SK-MEL-5 (cell line): ENCODE measurements at regions not wholly inside any gene's neighbourhood (a gene's known extent, or its start where the extent isn't known, plus 50 kb on each side); places are given as distances from the start of the nearest gene placed in this dataset.
"Not testable (repeated sequence)": the region's sequence is repeated elsewhere in the genome, so short reads cannot be mapped to it uniquely, and the experiment has no call there.

Experiments
- DNase-seq: peaks from one replicate; pipeline ENCODE4 v3.0.0-alpha.2; 2016; ENCODE audit warnings: low read depth, low spot score
- in situ Hi-C: cut with HindIII; loops from 2 replicates; pipeline ENCODE4 v1.10.0; 2016; ENCODE audit warnings: low sequenced_read_pairs, high pct_unique_total_duplicates, low pct_unique_long_range_greater_than_20kb

DNA sequence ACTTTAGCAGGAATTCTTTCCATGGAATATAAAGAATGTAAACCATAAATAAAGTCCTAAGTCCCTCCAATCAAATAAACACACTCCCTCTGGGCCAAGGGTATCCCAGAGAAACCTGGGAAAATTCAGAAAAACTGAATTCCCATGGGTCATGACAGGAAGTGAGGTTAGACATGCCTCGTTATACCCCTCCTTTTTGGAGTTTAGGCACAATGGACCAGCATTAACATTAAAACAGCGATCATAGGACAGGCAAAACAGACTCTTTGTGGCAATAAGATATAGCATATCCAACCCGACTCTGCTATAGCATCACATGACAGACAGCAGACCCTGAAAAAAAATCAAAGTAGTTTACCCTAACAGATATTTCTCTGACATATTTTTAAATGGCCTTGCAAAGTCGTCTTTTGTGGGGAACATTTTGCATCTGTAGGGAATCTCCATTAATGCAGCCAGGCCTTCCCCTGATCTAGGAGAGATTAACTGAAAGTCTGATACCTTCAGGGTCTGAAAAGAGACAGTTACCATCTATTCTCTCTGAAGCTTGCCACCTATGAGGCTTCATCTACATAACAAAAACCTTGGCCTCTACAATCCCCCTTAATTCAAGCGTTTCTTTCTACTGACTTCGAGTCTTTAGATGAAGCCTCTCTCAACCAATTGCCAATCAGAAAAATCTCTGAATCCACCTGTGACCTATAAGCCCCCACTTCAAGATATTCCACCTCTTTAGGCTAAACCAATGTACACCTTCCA is 143.0 kb upstream of the KCNK1 start:
- DNase-seq = no peak
- in situ Hi-C loops = no loop called here

DNA sequence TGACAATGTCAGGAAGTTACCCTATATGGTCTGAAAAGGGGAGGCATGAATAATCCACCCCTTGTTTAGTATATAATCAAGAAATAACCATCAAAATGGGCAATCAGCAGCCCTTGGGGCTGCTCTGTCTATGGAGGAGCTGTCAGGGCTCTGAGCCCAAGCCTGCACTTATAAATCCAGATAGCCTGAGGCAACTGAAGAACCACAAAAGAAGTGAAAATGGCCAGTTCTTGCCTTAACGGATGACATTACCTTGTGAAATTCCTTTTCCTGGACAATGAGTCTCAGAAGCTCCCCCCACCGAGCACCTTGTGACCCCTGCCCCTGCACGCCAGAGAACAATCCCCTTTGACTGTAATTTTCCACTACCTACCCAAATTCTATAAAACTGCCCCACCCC is 142.1 kb upstream of the KCNK1 start:
- DNase-seq, in situ Hi-C loops: not testable (repeated sequence)

DNA sequence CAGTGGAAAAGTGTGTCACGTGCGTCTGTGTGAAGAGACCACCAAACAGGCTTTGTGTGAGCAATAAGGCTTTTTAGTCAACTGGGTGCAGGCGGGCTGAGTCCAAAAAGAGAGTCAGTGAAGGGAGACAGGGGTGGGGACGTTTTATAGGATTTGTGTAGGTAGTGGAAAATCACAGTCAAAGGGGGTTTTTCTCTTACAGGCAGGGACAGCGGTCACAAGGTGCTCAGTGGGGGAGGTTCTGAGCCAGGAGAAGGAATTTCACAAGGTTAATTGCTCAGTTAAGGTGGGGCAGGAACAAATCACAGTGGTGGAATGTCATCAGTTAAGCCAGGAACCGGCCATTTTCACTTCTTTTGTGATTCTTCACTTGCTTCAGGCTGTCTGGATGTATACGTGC is 141.1 kb upstream of the KCNK1 start:
- DNase-seq, in situ Hi-C loops: not testable (repeated sequence)

DNA sequence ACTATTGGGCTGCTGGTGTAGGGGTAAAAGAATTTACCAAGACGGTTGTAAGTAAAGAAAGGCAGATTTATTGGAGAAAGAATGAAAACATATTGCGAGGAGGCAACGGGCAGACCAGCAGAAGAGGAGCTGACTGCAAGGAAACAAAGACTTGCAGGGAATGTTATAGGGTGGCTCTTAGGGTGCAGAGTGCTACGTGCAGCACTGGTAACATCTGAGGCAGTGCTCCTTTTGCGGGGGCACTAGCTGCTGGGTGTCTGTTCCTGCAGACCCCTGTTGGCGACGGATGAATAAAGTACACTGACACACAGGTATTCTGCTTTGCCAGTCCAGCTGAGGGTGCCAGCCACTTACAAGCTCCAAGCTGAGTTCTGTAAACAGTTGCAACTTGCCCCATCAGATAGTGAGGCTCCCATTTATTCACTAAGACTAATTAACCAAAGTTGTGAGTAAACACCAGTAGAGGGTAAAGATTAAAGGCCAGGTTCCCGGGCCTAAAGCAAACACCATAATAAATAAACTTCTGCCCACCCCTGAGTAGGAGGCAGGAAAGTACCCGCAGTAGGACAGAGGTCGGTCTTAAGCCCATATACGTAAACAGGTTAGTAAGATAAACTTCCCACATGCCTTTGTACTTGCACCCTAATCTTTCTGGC is 140.2 kb upstream of the KCNK1 start:
- in situ Hi-C loops = no loop called here
- no peak for DNase-seq

DNA sequence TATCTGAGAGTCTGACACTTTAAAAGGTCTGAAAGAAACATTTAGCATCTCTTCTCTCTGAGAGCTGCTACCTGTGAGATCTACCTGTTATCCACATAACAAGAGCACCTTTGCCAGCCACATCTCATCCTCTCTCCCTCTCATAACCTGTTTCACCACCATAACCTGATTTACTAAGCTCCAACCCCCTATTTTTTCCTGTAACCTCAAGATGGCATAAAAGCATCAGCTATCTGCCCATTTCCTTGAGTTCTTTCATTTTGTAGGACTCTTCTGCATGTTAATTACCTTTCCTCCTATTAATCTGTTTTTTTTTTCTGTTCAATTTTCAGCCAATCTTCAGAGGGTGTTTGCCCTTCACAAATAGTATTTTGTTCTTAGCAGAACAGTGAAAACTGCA is 136.5 kb upstream of the KCNK1 start:
- no peak for DNase-seq
- in situ Hi-C loops = no loop called here

DNA sequence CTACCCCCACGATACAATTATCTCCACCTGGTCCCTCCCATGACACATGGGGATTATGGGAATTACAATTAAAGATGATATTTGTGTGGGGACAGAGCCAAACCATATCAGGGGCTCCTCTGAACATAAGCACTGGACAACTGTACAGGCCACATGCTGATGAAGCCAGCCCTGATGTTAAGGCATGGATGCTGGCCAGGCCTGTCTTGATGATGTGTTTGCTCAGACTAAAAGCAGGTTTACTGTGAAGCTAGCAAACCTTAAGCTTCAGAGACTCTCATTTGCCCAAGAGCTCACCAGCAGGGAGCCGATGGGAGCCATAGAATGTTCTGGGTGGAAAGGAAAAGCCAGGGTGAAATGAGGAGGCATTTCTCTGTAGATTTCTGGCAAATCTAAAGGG is 135.3 kb upstream of the KCNK1 start:
- DNase-seq = no peak
- in situ Hi-C loops = no loop called here

DNA sequence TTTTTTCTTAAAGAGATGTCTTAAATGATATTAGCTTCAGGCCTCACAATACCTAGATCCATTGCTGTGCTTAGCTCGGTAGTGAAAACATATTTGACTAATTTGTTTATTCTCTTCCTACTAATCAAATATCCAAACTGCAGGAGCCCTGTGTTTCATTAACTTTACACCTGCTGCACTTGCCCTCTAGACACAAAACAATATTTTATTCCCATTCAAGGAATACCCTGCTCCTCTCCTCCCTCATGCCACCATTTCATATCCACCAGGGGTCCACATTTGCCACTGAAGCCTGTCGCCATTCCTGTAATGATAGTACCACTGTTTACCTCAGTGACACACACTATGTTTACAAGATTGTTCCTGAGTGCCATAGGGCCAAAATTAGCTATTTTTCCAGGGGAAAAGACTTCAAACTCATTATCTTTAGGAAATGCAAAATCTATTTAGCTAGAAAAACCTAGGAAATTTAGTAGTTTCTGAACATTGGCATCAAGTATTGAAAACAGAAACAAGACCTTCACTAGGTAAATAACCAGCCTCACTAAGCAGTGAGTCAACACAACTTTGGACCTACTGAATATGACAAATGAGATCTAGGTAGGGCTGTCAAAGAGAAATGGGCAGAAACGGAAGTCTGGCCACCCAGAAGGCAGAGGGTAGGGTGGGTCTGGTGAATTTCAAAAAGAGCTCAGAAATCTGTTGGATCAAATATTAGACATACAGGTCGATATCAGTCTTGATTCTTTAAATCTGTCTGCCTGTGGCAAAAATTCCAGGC is 134.6 kb upstream of the KCNK1 start:
- in situ Hi-C loops = no loop called here

DNA sequence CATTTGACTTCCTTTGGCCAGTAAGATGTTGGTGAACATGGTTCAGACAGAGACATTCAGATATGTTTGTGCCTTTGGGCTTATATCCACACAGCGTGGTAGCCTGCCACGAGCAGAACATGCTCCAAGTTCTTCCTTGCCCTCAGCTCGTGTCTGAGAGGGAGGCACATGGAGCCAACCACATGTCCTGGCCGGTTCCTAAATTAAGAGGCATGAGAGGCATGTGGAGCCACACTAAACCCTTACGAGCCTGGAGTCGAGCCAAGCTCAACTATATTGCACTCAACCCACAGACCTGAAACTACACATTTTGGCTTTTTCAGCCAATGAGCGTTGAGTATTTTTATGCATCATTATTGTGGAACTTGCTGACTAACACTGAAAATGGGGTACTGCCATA is 133.7 kb upstream of the KCNK1 start:
- DNase-seq = no peak
- in situ Hi-C loops = no loop called here

More for the DNA sequence above, 134.6 kb upstream of the KCNK1 start:
- no peak for DNase-seq

DNA sequence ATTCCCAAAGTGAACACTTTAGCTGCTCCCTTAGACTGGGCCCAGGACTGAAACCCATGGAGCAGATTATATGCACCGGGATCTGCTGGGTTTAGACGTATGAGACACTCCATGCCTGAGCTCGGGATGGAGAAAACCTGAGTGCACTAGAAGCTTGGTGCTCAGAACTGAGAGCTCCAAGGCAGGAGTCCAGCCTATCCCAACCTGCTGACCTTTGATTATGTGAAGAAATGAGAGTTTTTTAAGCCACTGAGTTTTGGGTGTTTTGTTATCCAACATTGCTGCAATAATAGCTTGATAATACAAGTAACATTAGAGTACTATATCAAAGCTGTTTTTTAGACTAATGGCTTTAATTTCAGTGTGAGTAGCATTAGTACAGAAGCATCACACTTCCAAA is 131.5 kb upstream of the KCNK1 start:
- in situ Hi-C loops = no loop called here
- DNase-seq = no peak

DNA sequence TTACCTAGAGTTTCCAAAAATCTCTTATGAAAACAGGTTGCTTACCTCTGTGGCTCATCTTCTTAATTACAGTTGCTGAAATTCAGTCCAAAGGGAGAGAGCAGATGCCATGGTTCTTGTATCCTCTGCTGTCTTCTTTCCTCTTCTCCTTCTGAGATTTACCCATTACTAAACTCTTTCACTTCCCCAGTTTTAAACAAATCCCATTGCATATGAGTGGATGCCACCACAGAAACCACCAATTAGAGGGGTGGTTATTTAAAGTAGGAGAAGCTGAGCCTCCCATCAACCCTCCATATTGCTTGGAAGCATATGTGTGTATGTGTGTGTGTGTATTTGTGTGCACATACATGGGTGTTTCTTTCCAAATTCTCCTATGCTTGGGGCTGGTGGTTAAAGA is 128.5 kb upstream of the KCNK1 start:
- in situ Hi-C loops = no loop called here
- no peak for DNase-seq

DNA sequence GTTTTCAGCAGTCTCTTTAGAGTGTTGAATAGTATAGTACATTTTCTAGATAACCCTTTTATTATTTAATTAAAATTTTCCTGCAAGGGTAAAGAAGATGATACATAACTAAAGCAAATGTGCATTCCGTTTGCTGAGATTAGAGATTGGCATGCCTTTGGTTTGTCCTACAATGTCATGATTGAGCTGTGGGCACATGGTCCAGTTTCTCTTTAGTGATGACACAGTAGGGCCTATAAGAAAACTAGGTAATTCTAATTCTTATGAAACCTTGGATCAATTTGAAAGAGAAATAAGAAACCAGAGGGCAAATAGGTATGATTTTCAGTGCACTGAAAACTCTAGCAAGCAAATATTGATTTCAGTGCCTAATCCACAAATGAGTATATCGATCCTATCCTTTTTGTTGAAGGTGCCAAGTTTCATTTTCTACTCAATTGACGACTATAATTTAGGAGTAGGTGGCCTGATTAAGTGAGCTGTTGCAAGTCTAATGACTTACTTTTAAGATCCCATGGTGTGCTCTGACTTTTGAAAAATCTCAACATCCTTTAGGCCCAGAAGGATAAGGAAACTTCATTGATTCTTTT is 128.0 kb upstream of the KCNK1 start:
- DNase-seq = no peak
- in situ Hi-C loops = no loop called here

DNA sequence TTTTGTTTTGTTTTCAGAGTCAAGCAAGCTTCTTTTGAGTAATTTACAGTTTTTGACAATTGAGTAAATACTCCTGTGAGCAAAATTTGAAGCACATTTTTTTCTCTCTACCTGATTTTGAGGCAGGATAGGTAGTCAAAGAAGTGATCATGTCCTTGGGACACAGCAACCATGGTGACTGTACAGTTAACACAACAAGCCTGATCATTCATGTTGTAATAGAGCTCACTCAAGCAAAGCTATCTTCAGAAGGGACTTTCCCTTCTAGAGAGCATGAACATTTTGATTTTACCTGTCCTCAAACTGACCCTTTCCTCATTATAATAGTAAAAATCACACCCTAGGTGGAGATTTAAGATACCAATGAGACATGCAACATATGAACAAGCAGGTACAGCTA is 126.5 kb upstream of the KCNK1 start:
- in situ Hi-C loops = no loop called here

DNA sequence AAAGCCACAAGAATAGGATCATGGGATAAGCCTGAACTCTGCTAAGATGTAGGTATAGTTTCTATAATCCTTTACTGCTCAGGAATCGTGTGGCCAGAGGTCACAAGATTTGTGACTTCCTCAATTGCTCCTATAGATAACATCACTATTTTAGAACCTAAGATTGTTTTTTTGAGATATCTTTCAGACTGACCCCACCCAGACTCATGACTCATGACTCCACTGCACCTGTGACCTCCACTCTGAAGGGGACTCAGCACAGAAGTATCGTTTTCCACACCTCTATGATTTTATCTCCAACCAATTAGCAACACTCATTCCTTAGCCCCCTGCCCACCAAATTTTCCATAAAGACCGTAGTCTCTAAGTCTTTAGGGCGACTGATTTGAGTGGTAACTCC is 124.5 kb upstream of the KCNK1 start:
- in situ Hi-C loops = no loop called here
- no peak for DNase-seq

More for the DNA sequence above, 126.5 kb upstream of the KCNK1 start:
- DNase-seq = no peak

DNA sequence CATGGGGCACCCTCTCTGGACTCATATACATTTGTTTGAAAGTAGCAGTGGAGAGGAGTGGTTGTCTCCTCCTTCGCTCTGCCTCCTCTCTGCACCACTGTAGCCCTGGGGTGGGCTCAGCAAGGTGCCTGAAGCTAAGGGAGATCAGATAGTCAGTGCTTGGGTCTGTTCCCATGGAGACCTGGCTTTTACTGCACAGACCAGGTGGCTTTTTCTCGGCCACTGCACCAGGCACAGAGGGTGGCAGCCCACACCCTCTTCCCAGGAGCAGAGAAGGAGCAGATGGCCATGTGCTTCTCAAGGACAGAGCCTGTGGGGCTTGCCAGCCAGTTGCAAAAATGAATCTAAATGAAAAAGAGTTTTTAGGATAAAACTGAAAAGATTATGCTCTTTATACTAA is 123.4 kb upstream of the KCNK1 start:
- no peak for DNase-seq
- in situ Hi-C loops = no loop called here

DNA sequence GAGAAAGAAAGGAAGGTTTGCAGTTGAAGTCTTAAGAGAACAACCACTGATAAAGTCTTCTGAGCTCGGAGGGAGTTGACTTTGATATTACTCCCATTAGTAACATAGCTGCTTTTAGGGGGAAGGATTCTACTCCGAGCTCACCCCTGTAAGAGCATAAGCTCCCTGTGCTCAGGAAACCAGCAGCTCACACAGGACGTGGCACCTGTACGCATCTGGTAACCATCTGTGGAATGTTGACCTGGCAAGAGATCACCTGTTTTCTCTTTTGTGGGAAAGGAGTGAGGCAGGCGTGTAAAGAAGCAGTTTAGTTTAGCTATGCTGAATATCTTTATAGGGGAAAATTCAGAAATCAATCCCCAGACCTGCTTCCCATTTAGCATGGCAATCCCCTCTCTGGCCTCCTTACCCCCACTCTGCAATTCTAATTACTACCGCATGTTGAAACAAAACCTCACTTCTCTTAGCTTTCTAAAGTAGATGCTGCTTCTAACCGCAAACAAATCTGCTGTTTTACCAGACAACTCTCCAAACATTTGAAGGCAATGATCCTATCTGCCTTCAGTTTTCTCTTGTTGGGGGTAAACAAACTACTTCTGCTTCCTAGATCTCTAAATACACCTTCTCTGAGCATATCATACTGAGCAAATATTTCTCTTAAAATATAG is 121.8 kb upstream of the KCNK1 start:
- DNase-seq = no peak
- in situ Hi-C loops = no loop called here

DNA sequence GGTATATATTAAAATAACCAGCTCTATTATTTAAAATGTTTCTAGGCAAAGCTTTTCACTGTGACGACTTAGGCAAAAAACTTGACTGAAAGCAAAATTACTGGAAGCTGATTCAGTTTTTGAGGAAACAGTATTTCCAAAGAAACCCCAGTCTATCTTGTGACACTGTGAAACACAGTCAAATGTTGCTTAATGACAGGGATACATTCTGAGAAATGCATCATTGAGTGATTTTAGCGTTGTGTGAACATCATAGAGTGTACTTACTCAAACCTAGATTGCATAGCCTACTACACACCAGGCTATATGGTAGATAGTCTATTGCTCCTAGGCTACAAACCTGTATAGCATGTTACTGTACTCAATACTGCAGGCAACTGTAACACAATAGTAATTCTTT is 116.9 kb upstream of the KCNK1 start:
- DNase-seq = no peak
- in situ Hi-C loops = no loop called here

DNA sequence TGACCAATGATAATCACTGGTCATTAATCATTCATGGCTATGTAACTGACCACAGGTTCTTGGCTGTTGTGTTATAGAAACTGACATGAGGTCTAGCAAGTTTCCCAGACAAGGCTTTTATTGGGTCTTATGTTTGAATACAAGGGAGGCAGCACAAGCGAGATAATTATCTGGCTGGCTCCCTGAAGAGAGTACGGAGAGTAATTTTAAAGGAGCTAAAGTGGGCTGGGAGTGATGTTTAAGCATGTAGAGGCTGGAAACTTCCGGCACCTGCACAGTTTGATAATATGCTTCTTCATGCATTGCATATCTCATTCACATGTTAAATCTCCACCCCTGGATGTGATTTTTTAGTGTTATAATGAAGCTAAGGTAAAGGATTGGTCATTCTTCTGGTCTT is 116.2 kb upstream of the KCNK1 start:
- in situ Hi-C loops = no loop called here
- DNase-seq = no peak

DNA sequence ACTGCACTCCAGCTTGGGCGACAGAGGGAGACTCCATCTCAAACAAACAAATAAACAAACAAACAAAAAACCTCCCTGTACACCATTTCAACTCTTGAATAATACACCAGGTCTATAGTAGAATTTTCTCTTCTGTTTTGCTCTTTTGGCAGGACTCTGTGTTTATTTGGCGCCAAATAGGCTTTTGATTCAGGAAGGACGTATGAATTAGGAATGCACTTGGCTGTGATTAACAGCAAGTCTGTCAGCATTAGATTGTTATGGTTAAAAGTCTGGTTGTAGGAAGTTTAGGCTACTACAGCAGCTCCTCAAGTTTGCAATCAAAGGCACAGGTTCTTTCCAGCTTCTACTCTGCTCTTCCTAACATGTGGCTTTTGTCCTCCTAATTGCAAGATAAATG is 113.8 kb upstream of the KCNK1 start:
- no peak for DNase-seq
- in situ Hi-C loops = no loop called here
